Thyroid gland (tissue), 4 donors: ENCODE measurements at regions not wholly inside any gene's neighbourhood (a gene's known extent, or its start where the extent isn't known, plus 50 kb on each side); places are given as distances from the start of the nearest gene placed in this dataset.

Experiments used
- POLR2A ChIP-seq, 2 donors: fragments of 450-650 bp; IDR thresholded peaks; one replicate each; pipeline ENCODE4 v1.6.1; 2017; ENCODE audit warnings: antibody characterized with exemption in 2 of 2, mild to moderate bottlenecking in 2 of 2, moderate library complexity in 1 of 2
- TF ChIP-seq, protein P1 (sequence below), 6 experiments: fragments of 200-600 bp in 3 of 6; fragments of 450-650 bp in 3 of 6; sonication (generic) in 3 of 6; IDR thresholded peaks; one replicate each; pipeline ENCODE4 v1.5.1; 2016 to 2019; ENCODE audit warnings: antibody characterized with exemption in 6 of 6, mild to moderate bottlenecking in 2 of 6, inconsistent platforms in 1 of 6, moderate library complexity in 1 of 6

- TF ChIP-seq, protein P1, sequence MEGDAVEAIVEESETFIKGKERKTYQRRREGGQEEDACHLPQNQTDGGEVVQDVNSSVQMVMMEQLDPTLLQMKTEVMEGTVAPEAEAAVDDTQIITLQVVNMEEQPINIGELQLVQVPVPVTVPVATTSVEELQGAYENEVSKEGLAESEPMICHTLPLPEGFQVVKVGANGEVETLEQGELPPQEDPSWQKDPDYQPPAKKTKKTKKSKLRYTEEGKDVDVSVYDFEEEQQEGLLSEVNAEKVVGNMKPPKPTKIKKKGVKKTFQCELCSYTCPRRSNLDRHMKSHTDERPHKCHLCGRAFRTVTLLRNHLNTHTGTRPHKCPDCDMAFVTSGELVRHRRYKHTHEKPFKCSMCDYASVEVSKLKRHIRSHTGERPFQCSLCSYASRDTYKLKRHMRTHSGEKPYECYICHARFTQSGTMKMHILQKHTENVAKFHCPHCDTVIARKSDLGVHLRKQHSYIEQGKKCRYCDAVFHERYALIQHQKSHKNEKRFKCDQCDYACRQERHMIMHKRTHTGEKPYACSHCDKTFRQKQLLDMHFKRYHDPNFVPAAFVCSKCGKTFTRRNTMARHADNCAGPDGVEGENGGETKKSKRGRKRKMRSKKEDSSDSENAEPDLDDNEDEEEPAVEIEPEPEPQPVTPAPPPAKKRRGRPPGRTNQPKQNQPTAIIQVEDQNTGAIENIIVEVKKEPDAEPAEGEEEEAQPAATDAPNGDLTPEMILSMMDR (IDR thresholded peaks at IDR 0.05), result no peak
- TF ChIP-seq POLR2A (IDR thresholded peaks at IDR 0.05), result no peak
Observed at GRCh38 chr12:58393152-58393551, 451.8 kb downstream of the ATP23 start.
